SU-DHL-6 (cell line): ENCODE measurements at regions not wholly inside any gene's neighbourhood (a gene's known extent, or its start where the extent isn't known, plus 50 kb on each side); places are given as distances from the start of the nearest gene placed in this dataset.

Source experiments
- H2AFZ ChIP-seq: fragments of 200-600 bp; sonication (generic); 2 replicates; pipeline ENCODE4 v1.6.1; 2014; ENCODE audit warnings: low read depth, mild to moderate bottlenecking, moderate library complexity, mixed read lengths, antibody characterized with exemption, low read length; ENCODE audit not compliant: severe bottlenecking
- H3F3A ChIP-seq: fragments of 200-600 bp; shearing (Covaris generic); 2 replicates; pipeline ENCODE4 v1.6.0; 2016; ENCODE audit warnings: antibody characterized with exemption, mild to moderate bottlenecking; ENCODE audit not compliant: insufficient read depth
- H3K27ac ChIP-seq: fragments of 200-600 bp; sonication (generic); 2 replicates; pipeline ENCODE4 v1.5.1; 2016; ENCODE audit warnings: low read depth, mild to moderate bottlenecking, low read length, moderate library complexity, mixed read lengths
- H3K27me3 ChIP-seq: fragments of 200-600 bp; sonication (generic), shearing (Covaris generic); 2 replicates; pipeline ENCODE4 v1.6.0; 2014; ENCODE audit warnings: mild to moderate bottlenecking, low read length
- H3K36me3 ChIP-seq: fragments of 200-600 bp; sonication (generic); 2 replicates; pipeline ENCODE4 v1.6.1; 2014; ENCODE audit warnings: mild to moderate bottlenecking, low read length, mixed read lengths
- H3K4me2 ChIP-seq: fragments of 300-600, 200-600 bp; shearing (Covaris generic), sonication (generic); 2 replicates; pipeline ENCODE4 v1.6.0; 2014; ENCODE audit warnings: low read length, low read depth, mild to moderate bottlenecking; ENCODE audit not compliant: poor library complexity, severe bottlenecking
- H3K4me3 ChIP-seq: fragments of 200-600 bp; sonication (generic); 2 replicates; pipeline ENCODE4 v1.5.1; 2014; ENCODE audit warnings: antibody characterized with exemption, low read length, mild to moderate bottlenecking, mixed read lengths; ENCODE audit not compliant: insufficient read depth, poor library complexity, severe bottlenecking
- H3K79me2 ChIP-seq: fragments of 200-600 bp; sonication (generic); 2 replicates; pipeline ENCODE4 v1.6.1; 2014; ENCODE audit warnings: mild to moderate bottlenecking, low read length, moderate library complexity; ENCODE audit not compliant: insufficient read depth
- H3K9ac ChIP-seq: fragments of 200-600 bp; sonication (generic); 2 replicates; pipeline ENCODE4 v1.7.0; 2014; ENCODE audit warnings: mild to moderate bottlenecking, low read length
- H3K9me2 ChIP-seq: fragments of 200-600 bp; sonication (generic); replicated peaks from 2 replicates; pipeline ENCODE4 v1.6.1; 2014; ENCODE audit warnings: low read length; ENCODE audit not compliant: insufficient read depth
- H3K9me3 ChIP-seq: fragments of 200-600 bp; sonication (generic); 2 replicates; pipeline ENCODE4 v1.6.1; 2014; ENCODE audit warnings: low read length, mixed read lengths; ENCODE audit not compliant: insufficient read depth
- H4K20me1 ChIP-seq: fragments of 200-600 bp; sonication (generic); 2 replicates; pipeline ENCODE4 v1.6.1; 2014; ENCODE audit warnings: low read depth, mild to moderate bottlenecking, antibody characterized with exemption, low read length, moderate library complexity, mixed read lengths
- CTCF ChIP-seq: fragments of 200-600 bp; sonication (generic); IDR thresholded peaks from one replicate; pipeline ENCODE4 v1.5.1; 2017; ENCODE audit warnings: antibody characterized with exemption, mild to moderate bottlenecking, low read length, moderate library complexity; ENCODE audit not compliant: insufficient read depth, poor library complexity, severe bottlenecking
- EZH2phosphoT487 ChIP-seq: fragments of 200-600 bp; sonication (generic), shearing (Covaris generic); conservative IDR thresholded peaks from 2 replicates; pipeline ENCODE4 v1.6.1; 2018; ENCODE audit warnings: mild to moderate bottlenecking, antibody characterized with exemption, low read length, moderate library complexity, mixed read lengths

GRCh38 chr9:99421369-99421768, 199.3 kb downstream of the SEC61B start:
- H3K36me3 ChIP-seq, result no peaks in the 10 kb centered on the region
- H3F3A ChIP-seq, result no peaks in the 10 kb centered on the region
- no peaks in the 10 kb centered on the region for H3K9me2 ChIP-seq
- no peak overlapping the region for H3K27ac ChIP-seq
- H3K9ac ChIP-seq, result no peak overlapping the region
- no peak overlapping the region for H3K4me3 ChIP-seq
- H3K9me3 ChIP-seq, result no peaks in the 10 kb centered on the region
- no peak overlapping the region for H3K4me2 ChIP-seq
- no peaks in the 10 kb centered on the region for H4K20me1 ChIP-seq
- H3K79me2 ChIP-seq, result no peaks in the 10 kb centered on the region
- H2AFZ ChIP-seq, result no peak overlapping the region
- TF ChIP-seq CTCF, result no peak
- TF ChIP-seq EZH2phosphoT487, result no peak
- H3K27me3 ChIP-seq, result no peaks in the 10 kb centered on the region

GRCh38 chr9:99425124-99425523, 203.0 kb downstream of the SEC61B start:
- H4K20me1 ChIP-seq, result no peaks in the 10 kb centered on the region
- no peaks in the 10 kb centered on the region for H3K9me2 ChIP-seq
- no peak overlapping the region for H2AFZ ChIP-seq
- H3K36me3 ChIP-seq, result no peaks in the 10 kb centered on the region
- no peaks in the 10 kb centered on the region for H3K79me2 ChIP-seq
- no peak overlapping the region for H3K27ac ChIP-seq
- H3K27me3 ChIP-seq, result no peaks in the 10 kb centered on the region
- H3K9ac ChIP-seq, result no peak overlapping the region
- no peak overlapping the region for H3K4me3 ChIP-seq
- no peak overlapping the region for H3K4me2 ChIP-seq
- TF ChIP-seq CTCF, result no peak
- no peak for TF ChIP-seq EZH2phosphoT487
- H3F3A ChIP-seq, result no peaks in the 10 kb centered on the region
- no peaks in the 10 kb centered on the region for H3K9me3 ChIP-seq

GRCh38 chr9:99425923-99426842, 204.1 kb downstream of the SEC61B start:
- no peaks in the 10 kb centered on the region for H3K36me3 ChIP-seq
- no peaks in the 10 kb centered on the region for H3F3A ChIP-seq
- H3K9ac ChIP-seq, result no peak overlapping the region
- H3K4me3 ChIP-seq, result no peak overlapping the region
- no peaks in the 10 kb centered on the region for H3K9me2 ChIP-seq
- no peak overlapping the region for H2AFZ ChIP-seq
- no peak overlapping the region for H3K4me2 ChIP-seq
- no peak overlapping the region for H3K27ac ChIP-seq
- H3K9me3 ChIP-seq, result no peaks in the 10 kb centered on the region
- no peak for TF ChIP-seq CTCF
- no peak for TF ChIP-seq EZH2phosphoT487
- no peaks in the 10 kb centered on the region for H4K20me1 ChIP-seq
- H3K27me3 ChIP-seq, result no peaks in the 10 kb centered on the region
- no peaks in the 10 kb centered on the region for H3K79me2 ChIP-seq
